ENCODE measurements at regions not wholly inside any gene's neighbourhood (a gene's known extent, or its start where the extent isn't known, plus 50 kb on each side); places are given as distances from the start of the nearest gene placed in this dataset.

GRCh38 chr11:120028897-120029258 is 109.0 kb downstream of the TRIM29 start:
- WGBS, 2 donors = 85 to 88% methylated on average over 8 of the region's 8 CpGs
- Histone ChIP-seq H3K4me1 (peaks cover 0 to 5% (median 0%) of the 10 kb centered on the region in 9 donors), H3K4me3 (no peak overlapping the region), H3K36me3 (no peaks in the 10 kb centered on the region), H3K27me3 (peaks cover 0 to 58% (median 16%) of the 10 kb centered on the region in 7 donors), H3K9me3 (no peaks in the 10 kb centered on the region), H3K27ac (no peak overlapping the region)
- DNase-seq (no peak), ATAC-seq (no peak)
- intact Hi-C loops (cut with DNase I) = no loop called here
- TF ChIP-seq CTCF (IDR thresholded peaks at IDR 0.05) = no peak

- H3K36me3 ChIP-seq = no peaks in the 10 kb centered on the region
- H3K4me3 ChIP-seq = no peak overlapping the region
- H3K9me3 ChIP-seq = no peaks in the 10 kb centered on the region
- WGBS, 2 donors = 77 to 84% methylated on average over 10 of the region's 10 CpGs
- intact Hi-C loops (cut with DNase I) = no loop called here
- no peak for DNase-seq
- ATAC-seq = no peak
- no peak for TF ChIP-seq CTCF (IDR thresholded peaks at IDR 0.05)
- no peak overlapping the region for H3K27ac ChIP-seq
- peaks cover 0 to 5% (median 0%) of the 10 kb centered on the region in 9 donors for H3K4me1 ChIP-seq
- peaks cover 0 to 64% (median 18%) of the 10 kb centered on the region in 7 donors for H3K27me3 ChIP-seq
Observed at GRCh38 chr11:120028181-120028896, 109.6 kb downstream of the TRIM29 start.

GRCh38 chr11:120027546-120028180 is 110.2 kb downstream of the TRIM29 start:
- DNase-seq (no peak), ATAC-seq (no peak)
- Histone ChIP-seq H3K36me3 (no peaks in the 10 kb centered on the region), H3K27me3 (peaks cover 0 to 70% (median 24%) of the 10 kb centered on the region in 7 donors), H3K4me1 (peaks cover 0 to under 1% (median 0%) of the 10 kb centered on the region in 9 donors), H3K9me3 (no peaks in the 10 kb centered on the region), H3K27ac (no peak overlapping the region), H3K4me3 (no peak overlapping the region)
- 60 to 63% methylated on average over 11 of the region's 11 CpGs for WGBS, 2 donors
- intact Hi-C loops (cut with DNase I) = no loop called here
- no peak for TF ChIP-seq CTCF (IDR thresholded peaks at IDR 0.05)

GRCh38 chr11:120025606-120026335 is 112.1 kb downstream of the TRIM29 start:
- intact Hi-C loops (cut with DNase I) = no loop called here
- no peak for TF ChIP-seq CTCF (IDR thresholded peaks at IDR 0.05)
- no peak for ATAC-seq
- DNase-seq = no peak
- no peaks in the 10 kb centered on the region for H3K9me3 ChIP-seq
- peaks cover 0 to 69% (median 27%) of the 10 kb centered on the region in 7 donors for H3K27me3 ChIP-seq
- no peaks in the 10 kb centered on the region for H3K4me1 ChIP-seq
- H3K36me3 ChIP-seq = no peaks in the 10 kb centered on the region
- no peak overlapping the region for H3K27ac ChIP-seq
- H3K4me3 ChIP-seq = no peak overlapping the region
- 92 to 93% methylated on average over 55 to 56 of the region's 56 CpGs for WGBS, 2 donors

Data from heart right ventricle (tissue), 16 donors.